ENCODE measurements at regions not wholly inside any gene's neighbourhood (a gene's known extent, or its start where the extent isn't known, plus 50 kb on each side); places are given as distances from the start of the nearest gene placed in this dataset.

DNA sequence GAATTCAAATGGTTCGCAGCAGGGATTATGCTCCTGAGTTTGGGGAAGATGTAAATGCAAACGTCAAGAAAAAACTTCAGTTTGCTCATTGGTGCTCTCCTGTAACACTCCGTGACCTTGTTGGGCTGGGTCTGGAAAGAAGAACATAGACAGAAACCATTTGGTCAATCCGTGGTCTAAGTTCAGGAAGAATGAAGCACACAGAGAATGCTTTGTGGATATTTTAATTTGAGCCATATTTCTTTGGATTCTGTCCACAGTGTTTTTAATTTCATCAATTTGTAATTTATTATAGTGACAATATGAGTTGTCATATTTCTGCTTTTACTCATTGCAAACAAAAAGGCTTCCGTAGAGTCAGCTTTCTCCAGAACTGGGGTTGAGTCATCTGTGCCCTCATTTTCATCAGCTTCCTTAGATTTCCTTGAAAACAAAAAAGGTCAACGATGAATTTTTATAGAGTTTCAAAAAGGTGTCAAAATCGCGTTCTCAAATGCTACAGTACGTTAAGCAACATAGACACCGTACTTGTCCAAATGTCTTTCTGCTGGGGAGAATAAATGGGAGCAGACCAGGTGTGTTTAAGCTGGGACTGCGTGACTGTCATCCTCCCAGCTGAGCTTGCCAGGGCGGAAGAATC lies 606.4 kb downstream of the RNF144A start:
- peaks cover 5% of the 10 kb centered on the region for H3K9me3 ChIP-seq (ENCODE audit: control insufficient read depth, low read length)
- no peaks in the 10 kb centered on the region for H3K36me3 ChIP-seq (ENCODE audit: control insufficient read depth, insufficient read depth, low read length)
- no peak overlapping the region for H3K4me3 ChIP-seq (ENCODE audit: extremely low read depth, insufficient read depth, low read length, poor library complexity, severe bottlenecking)
- no peak overlapping the region for H3K27ac ChIP-seq (ENCODE audit: low read depth, low read length, severe bottlenecking)
- H3K4me1 ChIP-seq (ENCODE audit: control insufficient read depth, insufficient read depth, low read length, poor library complexity, severe bottlenecking), result no peaks in the 10 kb centered on the region
- WGBS, 2 experiments (ENCODE audit: insufficient coverage in 2 of 2), result 90 to 95% methylated on average over 8 to 11 of the region's 12 CpGs

DNA sequence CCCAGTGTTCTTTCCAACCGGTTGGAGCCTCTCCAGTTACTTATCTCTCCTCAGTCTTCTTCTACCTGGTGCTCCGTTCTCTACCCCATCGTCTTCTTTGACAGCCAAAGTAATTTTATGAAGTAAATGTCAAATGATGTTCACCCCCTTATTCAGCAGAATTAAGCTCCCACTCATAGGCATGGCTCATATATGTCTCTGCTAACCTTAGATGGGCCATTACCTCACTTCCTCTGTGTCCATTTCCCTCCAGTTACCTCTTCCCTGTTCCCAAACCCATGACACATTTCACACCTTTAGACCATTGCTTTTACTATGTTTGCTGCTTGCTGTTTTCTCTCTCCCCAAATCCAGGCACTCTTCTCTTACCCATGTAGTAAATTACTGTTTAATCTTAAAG lies 607.0 kb downstream of the RNF144A start:
- Histone ChIP-seq H3K36me3 (ENCODE audit: control insufficient read depth, insufficient read depth, low read length) (no peaks in the 10 kb centered on the region), H3K27ac (ENCODE audit: low read depth, low read length, severe bottlenecking) (no peak overlapping the region), H3K4me3 (ENCODE audit: extremely low read depth, insufficient read depth, low read length, poor library complexity, severe bottlenecking) (no peak overlapping the region), H3K9me3 (ENCODE audit: control insufficient read depth, low read length) (peaks cover 11% of the 10 kb centered on the region), H3K4me1 (ENCODE audit: control insufficient read depth, insufficient read depth, low read length, poor library complexity, severe bottlenecking) (no peaks in the 10 kb centered on the region)
- WGBS, 2 experiments (ENCODE audit: insufficient coverage in 2 of 2), result 100% methylated on average over 1 of the region's 3 CpGs; no CpG with 5 or more reads in 1 of the 2 experiments

DNA sequence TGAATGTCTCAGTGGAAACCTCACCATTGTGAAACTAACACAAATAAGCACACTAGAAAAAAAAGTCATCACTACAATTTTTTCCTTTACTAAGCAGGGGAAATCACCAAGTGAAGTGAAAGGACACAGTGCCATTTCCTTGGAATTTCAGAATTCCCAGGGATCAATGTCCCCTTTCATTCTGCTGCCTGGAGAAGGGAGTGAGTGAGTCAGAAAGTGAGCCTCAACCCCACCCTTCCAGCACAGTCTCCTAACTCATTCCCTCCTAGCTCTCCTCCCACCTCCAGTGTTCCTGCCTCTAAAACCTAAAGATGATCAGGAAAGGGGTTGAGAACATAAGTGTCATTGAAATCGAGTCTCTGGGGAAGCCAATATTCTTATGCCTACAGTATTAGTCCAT lies 608.5 kb downstream of the RNF144A start:
- no CpG with 5 or more reads among the region's 1 CpG for WGBS, 2 experiments (ENCODE audit: insufficient coverage in 2 of 2)
- Histone ChIP-seq H3K9me3 (ENCODE audit: control insufficient read depth, low read length) (peaks cover 19% of the 10 kb centered on the region), H3K36me3 (ENCODE audit: control insufficient read depth, insufficient read depth, low read length) (no peaks in the 10 kb centered on the region), H3K27ac (ENCODE audit: low read depth, low read length, severe bottlenecking) (no peak overlapping the region), H3K4me1 (ENCODE audit: control insufficient read depth, insufficient read depth, low read length, poor library complexity, severe bottlenecking) (no peaks in the 10 kb centered on the region), H3K4me3 (ENCODE audit: extremely low read depth, insufficient read depth, low read length, poor library complexity, severe bottlenecking) (no peak overlapping the region)

DNA sequence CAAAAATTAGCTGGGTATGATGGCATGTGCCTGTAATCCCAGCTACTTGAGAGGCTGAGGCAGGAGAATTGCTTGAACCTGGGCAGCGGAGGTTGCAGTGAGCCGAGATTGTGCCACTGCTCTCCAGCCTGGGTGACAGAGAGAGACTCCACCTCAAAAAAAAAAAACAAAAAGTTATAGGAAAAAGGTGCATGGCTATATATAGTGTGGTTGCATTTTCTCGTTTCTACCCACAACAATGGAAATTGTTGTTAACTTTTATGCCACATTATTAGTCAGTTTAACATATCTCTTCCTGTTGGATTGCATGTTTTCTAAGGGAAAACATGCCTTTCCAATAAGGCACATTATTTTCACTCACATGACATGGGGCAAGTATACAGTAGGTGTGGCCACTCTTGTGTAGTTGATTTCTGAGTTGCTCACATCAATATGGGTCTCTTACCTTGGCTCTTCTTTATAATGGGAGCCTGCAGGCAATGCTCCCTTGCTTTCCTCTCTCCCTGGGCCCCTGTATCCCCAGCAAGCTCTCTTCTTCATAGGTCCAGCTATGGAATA lies 610.0 kb downstream of the RNF144A start:
- Histone ChIP-seq H3K4me3 (ENCODE audit: extremely low read depth, insufficient read depth, low read length, poor library complexity, severe bottlenecking) (no peak overlapping the region), H3K27ac (ENCODE audit: low read depth, low read length, severe bottlenecking) (no peak overlapping the region), H3K4me1 (ENCODE audit: control insufficient read depth, insufficient read depth, low read length, poor library complexity, severe bottlenecking) (no peaks in the 10 kb centered on the region), H3K36me3 (ENCODE audit: control insufficient read depth, insufficient read depth, low read length) (no peaks in the 10 kb centered on the region), H3K9me3 (ENCODE audit: control insufficient read depth, low read length) (peaks cover 33% of the 10 kb centered on the region)
- WGBS, 2 experiments (ENCODE audit: insufficient coverage in 2 of 2), result 80 to 92% methylated on average over 1 to 2 of the region's 3 CpGs

DNA sequence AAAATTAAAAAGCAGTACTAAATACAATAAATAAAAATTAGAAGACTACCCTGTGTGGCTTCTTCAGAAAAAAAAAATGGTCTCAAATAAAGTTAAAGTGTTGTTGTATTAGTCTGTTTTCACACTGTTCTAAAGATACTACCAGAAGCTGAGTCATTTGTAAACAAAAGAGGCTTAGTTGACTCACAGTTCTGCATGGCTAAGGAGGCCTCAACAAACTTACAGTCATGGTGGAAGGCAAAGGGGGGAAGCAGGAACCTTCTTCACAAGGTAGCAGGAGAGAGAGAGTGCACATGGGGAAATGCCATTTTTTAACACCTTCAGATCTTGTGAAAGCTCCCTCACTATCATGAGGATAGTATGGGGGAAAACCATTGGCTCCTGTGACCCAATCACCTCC lies 612.8 kb downstream of the RNF144A start:
- H3K4me1 ChIP-seq (ENCODE audit: control insufficient read depth, insufficient read depth, low read length, poor library complexity, severe bottlenecking), result no peaks in the 10 kb centered on the region
- peaks cover 34% of the 10 kb centered on the region for H3K9me3 ChIP-seq (ENCODE audit: control insufficient read depth, low read length)
- no peak overlapping the region for H3K27ac ChIP-seq (ENCODE audit: low read depth, low read length, severe bottlenecking)
- H3K4me3 ChIP-seq (ENCODE audit: extremely low read depth, insufficient read depth, low read length, poor library complexity, severe bottlenecking), result no peak overlapping the region
- H3K36me3 ChIP-seq (ENCODE audit: control insufficient read depth, insufficient read depth, low read length), result no peaks in the 10 kb centered on the region

DNA sequence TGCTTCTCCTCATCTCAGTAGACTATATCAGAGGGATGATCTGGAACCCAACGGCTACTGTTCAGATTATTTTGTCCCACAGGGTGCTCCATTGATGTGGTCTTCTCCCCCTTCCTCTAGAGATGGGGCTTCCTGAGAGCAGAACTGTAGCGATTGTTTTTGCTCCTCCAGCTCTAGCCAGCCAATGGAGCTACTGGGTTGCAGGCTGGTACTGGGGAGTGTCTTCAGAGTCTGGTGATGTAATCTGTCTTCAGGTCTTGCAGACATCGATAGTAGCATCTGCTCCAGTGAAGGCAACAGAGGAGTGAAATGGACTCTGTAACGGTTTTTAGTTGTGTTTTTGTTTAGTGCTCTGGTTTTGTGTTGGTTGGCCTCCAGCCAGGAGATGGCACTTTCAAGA lies 621.9 kb downstream of the RNF144A start:
- 90 to 100% methylated on average over 2 to 3 of the region's 4 CpGs for WGBS, 2 experiments (ENCODE audit: insufficient coverage in 2 of 2)
- H3K27ac ChIP-seq (ENCODE audit: low read depth, low read length, severe bottlenecking), result no peak overlapping the region
- no peak overlapping the region for H3K4me3 ChIP-seq (ENCODE audit: extremely low read depth, insufficient read depth, low read length, poor library complexity, severe bottlenecking)
- H3K4me1 ChIP-seq (ENCODE audit: control insufficient read depth, insufficient read depth, low read length, poor library complexity, severe bottlenecking), result no peaks in the 10 kb centered on the region
- H3K36me3 ChIP-seq (ENCODE audit: control insufficient read depth, insufficient read depth, low read length), result no peaks in the 10 kb centered on the region
- H3K9me3 ChIP-seq (ENCODE audit: control insufficient read depth, low read length), result no peaks in the 10 kb centered on the region

DNA sequence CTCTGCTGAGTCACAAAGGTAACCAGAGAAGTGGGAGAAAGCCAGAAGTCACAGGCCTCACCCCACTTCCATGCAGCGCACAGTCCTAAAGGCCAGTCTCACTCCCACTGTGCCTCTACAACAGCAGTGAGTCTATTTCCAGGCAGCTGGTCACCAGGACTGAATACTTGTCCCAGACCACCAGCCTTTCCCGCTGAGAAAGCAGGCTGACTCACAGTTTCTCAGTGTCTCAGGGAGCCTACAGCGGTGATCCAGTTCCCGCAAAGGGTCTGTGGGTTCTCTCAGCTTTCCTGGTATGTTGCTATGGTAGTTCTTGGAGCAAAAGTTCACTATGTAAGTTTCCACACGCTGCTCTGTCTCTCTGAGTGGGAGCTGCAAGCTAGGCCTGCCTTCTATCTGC lies 622.5 kb downstream of the RNF144A start:
- no peaks in the 10 kb centered on the region for H3K4me1 ChIP-seq (ENCODE audit: control insufficient read depth, insufficient read depth, low read length, poor library complexity, severe bottlenecking)
- H3K36me3 ChIP-seq (ENCODE audit: control insufficient read depth, insufficient read depth, low read length), result no peaks in the 10 kb centered on the region
- H3K4me3 ChIP-seq (ENCODE audit: extremely low read depth, insufficient read depth, low read length, poor library complexity, severe bottlenecking), result no peak overlapping the region
- no peaks in the 10 kb centered on the region for H3K9me3 ChIP-seq (ENCODE audit: control insufficient read depth, low read length)
- no peak overlapping the region for H3K27ac ChIP-seq (ENCODE audit: low read depth, low read length, severe bottlenecking)
- WGBS, 2 experiments (ENCODE audit: insufficient coverage in 2 of 2), result 71 to 100% methylated on average over 2 to 4 of the region's 5 CpGs

DNA sequence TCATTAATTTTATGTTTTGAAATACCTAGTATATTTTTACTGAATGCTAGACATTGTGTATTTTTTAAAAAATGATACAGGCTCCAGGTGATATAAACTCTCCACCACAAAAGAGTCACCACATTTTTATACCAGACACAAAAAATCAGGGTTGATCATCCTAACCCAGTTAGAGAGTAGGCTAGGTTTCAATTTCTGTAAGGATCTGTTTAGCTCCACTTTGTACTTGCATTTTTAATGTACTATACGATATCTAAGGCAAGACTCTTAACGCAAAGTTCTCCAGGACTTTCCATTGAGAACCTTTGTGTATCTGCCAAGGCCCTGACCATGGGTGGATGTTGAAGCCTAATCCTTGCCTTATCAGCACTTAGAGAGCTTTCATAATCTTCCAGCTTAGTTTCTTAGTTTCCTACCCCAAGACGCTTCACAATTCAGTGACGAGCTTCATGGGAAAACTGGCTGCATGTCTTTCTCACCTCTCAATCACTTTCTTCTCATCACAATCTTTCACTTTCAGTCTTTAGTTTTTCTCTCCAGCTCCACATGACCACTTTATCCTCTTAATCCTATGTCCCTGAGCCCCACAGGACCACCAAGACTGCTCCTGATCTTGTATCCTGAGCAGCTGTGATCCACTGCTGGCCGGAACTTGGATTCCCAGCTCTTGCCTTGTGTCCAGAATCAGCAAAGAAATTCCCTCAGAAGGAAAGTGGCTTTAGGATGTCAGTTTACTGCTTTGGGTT lies 635.8 kb downstream of the RNF144A start:
- Histone ChIP-seq H3K36me3 (ENCODE audit: control insufficient read depth, insufficient read depth, low read length) (no peaks in the 10 kb centered on the region), H3K4me3 (ENCODE audit: extremely low read depth, insufficient read depth, low read length, poor library complexity, severe bottlenecking) (no peak overlapping the region), H3K27ac (ENCODE audit: low read depth, low read length, severe bottlenecking) (no peak overlapping the region), H3K9me3 (ENCODE audit: control insufficient read depth, low read length) (no peaks in the 10 kb centered on the region), H3K4me1 (ENCODE audit: control insufficient read depth, insufficient read depth, low read length, poor library complexity, severe bottlenecking) (no peaks in the 10 kb centered on the region)
- 88 to 94% methylated on average over 5 of the region's 5 CpGs for WGBS, 2 experiments (ENCODE audit: insufficient coverage in 2 of 2)

DNA sequence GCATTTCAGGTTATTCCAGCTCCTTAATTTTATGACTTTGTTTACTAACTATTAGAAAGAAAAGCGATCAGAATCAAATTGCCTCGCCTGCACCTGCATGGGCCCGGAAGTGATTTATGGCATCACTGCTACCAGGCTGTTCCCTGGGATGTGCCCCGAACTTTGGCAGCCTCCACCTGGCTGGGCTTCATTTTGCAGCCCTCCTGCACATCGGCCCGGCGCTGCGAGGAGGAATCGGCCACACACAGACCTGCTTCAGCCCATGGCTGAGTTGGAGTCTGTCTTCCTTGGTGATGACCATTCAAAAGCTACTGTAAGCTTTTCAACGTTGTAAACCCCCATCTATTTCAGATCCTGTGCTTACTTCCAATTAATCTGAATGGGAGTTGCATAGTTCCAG lies 638.0 kb downstream of the RNF144A start:
- no peaks in the 10 kb centered on the region for H3K9me3 ChIP-seq (ENCODE audit: control insufficient read depth, low read length)
- no peaks in the 10 kb centered on the region for H3K4me1 ChIP-seq (ENCODE audit: control insufficient read depth, insufficient read depth, low read length, poor library complexity, severe bottlenecking)
- H3K27ac ChIP-seq (ENCODE audit: low read depth, low read length, severe bottlenecking), result no peak overlapping the region
- no peaks in the 10 kb centered on the region for H3K36me3 ChIP-seq (ENCODE audit: control insufficient read depth, insufficient read depth, low read length)
- H3K4me3 ChIP-seq (ENCODE audit: extremely low read depth, insufficient read depth, low read length, poor library complexity, severe bottlenecking), result no peak overlapping the region
- WGBS, 2 experiments (ENCODE audit: insufficient coverage in 2 of 2), result 95 to 98% methylated on average over 8 to 9 of the region's 10 CpGs

DNA sequence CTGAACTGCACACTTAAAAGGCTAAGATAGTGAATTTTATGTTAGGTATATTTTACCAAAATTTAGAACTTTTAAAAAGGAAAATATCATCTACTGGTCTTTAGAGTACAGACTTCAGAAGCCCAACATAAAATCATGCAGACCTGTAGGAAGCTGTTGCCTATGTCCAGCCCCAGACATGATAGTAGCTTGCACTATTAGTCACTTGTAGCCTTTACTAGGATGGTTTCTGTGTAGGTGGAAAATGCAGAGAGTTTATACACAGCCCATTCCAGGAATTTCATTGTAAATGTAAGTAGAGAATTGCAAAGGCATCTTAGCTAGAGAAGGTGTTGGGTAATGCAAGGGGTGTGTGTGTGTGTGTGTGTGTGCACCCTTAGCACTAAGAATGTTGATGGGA lies 640.2 kb downstream of the RNF144A start:
- Histone ChIP-seq H3K9me3 (ENCODE audit: control insufficient read depth, low read length) (no peaks in the 10 kb centered on the region), H3K4me3 (ENCODE audit: extremely low read depth, insufficient read depth, low read length, poor library complexity, severe bottlenecking) (no peak overlapping the region), H3K36me3 (ENCODE audit: control insufficient read depth, insufficient read depth, low read length) (no peaks in the 10 kb centered on the region), H3K27ac (ENCODE audit: low read depth, low read length, severe bottlenecking) (no peak overlapping the region), H3K4me1 (ENCODE audit: control insufficient read depth, insufficient read depth, low read length, poor library complexity, severe bottlenecking) (no peaks in the 10 kb centered on the region)

DNA sequence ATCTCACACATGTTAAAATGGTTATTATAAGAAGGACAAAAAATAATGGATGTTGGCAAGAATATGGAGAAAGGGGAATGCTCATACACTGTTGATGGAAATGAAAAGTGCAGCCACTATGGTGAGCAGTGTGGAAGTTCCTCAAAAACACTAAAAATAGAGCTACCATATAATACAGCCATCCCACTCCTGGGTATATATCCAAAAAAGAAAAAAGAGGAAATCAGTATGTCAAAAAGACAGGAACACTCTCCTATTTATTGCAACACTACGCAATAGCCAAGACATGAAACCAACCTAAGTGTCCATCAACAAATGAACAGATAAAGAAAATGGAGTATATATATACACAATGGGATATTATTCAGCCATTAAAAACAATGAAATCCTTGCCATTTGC lies 642.6 kb downstream of the RNF144A start:
- Histone ChIP-seq H3K4me3 (ENCODE audit: extremely low read depth, insufficient read depth, low read length, poor library complexity, severe bottlenecking) (no peak overlapping the region), H3K4me1 (ENCODE audit: control insufficient read depth, insufficient read depth, low read length, poor library complexity, severe bottlenecking) (no peaks in the 10 kb centered on the region), H3K27ac (ENCODE audit: low read depth, low read length, severe bottlenecking) (no peak overlapping the region), H3K36me3 (ENCODE audit: control insufficient read depth, insufficient read depth, low read length) (no peaks in the 10 kb centered on the region), H3K9me3 (ENCODE audit: control insufficient read depth, low read length) (no peaks in the 10 kb centered on the region)
- no CpG with 5 or more reads among the region's 1 CpG for WGBS, 2 experiments (ENCODE audit: insufficient coverage in 2 of 2)

All from mesodermal cell (in vitro differentiated cells).